HL-60/S4 treated with phorbol 12-myristate 13-acetate at 8.2 ng/mL for 4 days and 3 days (cell line): ENCODE measurements at regions not wholly inside any gene's neighbourhood (a gene's known extent, or its start where the extent isn't known, plus 50 kb on each side); places are given as distances from the start of the nearest gene placed in this dataset.
"Not testable (repeated sequence)": the region's sequence is repeated elsewhere in the genome, so short reads cannot be mapped to it uniquely, and the experiment has no call there.

ENCODE experiments used
- in situ Hi-C: fragments of 300-500 bp; cut with MboI; formaldehyde crosslinking; loops from 2 replicates; pipeline ENCODE4 v1.15.0; 2022; ENCODE audit warnings: low sequenced_read_pairs

DNA sequence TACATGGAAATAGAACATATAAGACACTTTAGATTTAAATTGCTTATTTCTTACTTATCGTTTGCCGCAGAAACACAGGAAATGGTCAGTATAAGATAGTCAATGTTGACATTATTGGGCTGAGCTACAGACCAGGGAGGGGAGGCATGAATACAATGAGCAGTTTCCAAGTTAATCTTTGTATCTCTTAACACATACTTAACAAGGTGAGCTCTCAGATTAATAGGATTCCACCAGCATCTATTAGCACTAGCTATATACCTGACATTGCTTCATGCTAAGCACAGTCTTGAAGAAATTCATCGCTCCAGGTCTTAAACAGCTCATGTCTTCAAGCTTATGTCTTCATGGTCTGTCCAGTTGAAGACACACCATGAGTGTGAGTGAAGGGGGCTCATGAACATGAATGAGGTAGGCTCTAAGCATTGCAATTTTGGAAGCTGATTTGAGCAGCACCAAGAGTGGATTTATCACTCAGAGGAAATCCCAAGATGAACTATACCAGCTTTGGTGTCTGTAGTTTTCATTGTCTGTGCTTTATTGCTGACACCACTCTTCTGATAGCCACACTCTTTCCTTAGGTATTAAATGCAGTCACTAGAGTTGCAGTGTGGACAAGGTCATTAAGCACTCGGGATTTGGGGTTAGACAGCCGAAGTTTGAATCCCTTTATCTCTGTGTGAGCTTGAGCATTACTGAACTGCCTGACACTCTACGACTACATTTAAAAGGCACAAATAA, 359.3 kb upstream of the EPHA4 start:
- in situ Hi-C loops, result no loop called here

DNA sequence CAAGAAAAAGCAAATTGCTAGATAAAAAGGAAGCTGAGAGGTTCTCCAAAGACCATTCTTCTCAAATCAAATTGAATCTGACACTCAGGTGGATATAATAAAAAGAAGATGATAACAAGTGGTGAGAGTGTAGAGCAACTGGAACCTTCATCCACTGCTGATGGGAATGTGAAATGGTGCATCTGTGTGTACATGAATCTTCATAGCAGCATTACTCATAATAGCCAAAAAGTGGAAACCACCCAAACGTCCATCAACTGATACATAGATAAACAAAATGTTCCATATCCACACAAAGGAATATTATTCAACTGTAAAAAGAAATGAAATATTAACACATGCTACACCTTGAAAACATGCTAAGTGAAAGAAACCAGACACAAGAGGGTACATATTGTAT, 357.2 kb upstream of the EPHA4 start:
- in situ Hi-C loops, result no loop called here

DNA sequence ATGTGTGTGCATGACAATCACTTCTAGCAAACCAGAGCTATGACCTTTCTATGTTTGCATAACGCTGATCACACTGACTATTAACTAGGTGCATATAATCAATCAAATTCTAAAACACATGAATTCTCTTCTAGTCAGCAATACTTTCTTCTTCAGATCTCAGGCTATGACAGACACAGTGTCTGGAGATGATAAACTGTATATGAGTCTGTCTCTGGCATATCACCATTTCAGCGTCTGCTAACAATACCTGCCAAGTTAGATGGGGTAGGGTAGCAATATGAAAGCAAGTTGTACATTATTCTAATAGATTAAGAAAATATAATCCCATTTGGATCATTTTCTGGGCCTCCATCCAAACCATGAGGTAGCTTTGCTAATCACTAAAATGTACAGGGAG, 354.2 kb upstream of the EPHA4 start:
- in situ Hi-C loops, result no loop called here

DNA sequence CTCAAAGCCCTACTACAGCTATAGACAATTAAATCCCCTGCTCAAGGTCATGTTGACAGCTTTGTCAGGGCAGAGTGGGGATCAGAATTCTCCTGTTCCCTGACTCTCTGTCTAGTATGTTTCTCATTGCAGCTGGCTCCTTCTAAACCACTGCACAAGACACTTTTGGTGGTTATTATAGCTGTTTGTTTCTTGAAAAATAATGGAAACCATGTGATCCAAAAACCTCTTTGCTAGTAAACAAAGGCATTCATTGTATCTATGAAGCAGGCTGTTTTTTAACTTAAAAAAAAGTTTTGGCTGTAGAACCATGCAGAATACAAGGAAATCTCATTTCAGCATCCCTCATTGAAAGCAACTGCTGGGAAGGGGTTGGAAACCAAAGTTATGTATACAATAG, 352.5 kb upstream of the EPHA4 start:
- in situ Hi-C loops, result no loop called here

DNA sequence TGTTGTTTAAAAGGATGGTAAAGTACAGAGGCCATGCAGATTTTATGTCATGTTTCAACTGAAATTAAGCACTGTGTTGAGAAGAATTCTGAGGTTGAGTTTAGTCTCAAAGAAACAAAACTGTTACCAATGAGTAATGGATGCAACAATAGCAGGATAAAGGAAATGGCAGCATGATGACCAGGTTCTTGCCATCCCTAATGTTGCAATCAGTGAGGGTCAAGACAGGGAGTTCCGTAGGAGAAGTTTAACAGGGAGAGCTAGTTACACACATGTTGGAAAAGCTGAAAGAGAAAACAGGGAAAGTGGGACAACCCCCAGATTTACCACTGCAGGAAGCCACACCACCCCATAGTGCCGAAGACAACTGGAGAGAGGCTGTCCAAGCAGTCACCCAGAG, 343.8 kb upstream of the EPHA4 start:
- in situ Hi-C loops, result no loop called here

DNA sequence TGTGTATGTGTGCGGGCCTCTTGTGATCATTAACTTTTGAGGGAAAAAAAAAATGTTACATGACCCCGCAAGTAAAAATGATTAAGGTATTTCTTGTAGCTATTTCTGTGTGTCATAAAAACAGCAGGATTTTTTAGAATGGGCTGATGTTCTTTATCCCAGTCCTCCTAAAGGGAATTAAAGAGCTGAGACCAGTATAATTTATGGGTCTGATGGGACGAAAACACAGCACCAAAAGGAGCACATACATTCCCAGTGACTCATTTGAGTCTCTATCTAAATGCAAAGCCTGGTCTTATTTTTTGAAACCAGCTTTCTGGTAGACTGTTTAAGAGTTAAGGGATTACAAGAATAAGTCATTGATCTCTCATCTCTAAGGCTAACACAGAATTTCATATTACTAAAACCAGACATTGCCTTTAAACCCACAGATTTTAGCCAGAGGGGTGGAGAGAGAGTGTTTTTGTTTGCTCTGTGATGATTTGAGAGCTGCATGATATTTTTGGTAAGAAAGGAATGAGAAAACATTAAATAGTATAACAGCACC, 342.3 kb upstream of the EPHA4 start:
- in situ Hi-C loops, result no loop called here

DNA sequence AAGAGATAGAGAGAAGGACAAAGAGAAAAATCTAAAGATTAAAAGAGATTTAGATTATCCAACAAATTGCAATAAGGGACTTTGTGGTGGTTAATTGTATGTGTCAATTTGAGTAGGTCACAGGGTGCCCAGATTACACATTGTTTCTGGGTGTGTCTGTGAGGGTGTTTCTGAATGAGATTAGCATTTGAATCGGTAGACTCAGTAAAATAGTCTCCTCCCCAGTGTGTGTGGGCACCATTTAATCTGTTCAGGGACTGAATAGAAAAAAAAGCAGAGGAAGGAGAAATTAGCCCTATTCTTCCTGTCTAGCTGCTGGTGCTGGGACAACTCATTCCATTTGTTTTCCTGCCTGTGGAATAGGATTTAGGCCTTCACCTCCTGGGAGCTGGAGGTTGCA, 339.8 kb upstream of the EPHA4 start:
- in situ Hi-C loops, result no loop called here

DNA sequence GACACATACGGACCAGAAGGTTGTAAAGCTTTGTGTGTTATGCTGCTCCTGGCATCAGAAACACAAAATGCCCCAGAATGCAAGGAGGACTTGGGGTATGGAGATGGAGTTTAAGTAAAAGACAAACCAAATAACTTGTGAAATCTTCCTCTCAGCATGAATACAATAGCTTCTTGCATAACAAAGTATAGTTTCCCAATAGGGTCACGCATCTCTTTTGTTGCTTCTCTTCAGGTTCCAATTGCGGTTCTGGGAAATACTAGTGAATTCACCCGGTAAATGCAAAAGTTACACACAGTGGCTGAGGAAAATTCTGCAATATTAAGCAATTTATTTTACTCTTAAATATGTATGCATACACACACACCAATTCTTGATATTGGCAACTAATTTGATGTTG, 339.2 kb upstream of the EPHA4 start:
- in situ Hi-C loops, result no loop called here

DNA sequence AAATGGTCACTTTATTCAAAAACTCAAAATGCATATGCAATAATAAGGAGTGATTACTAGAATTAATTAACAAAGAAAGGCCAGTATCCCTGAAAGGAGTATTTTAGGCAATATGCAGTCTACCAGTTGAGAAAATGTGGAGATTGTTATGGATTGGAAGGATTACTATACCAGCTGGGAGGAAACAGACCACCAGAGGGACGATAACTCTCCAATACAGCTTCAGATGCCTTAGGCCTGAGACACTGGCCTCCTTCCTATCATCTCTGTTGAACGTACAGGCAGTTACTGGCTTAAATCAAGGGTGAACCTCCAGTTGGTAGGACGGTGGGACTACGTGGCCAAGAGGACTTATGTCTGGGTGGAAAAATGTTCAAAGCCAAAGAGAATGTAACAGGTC, 336.4 kb upstream of the EPHA4 start:
- in situ Hi-C loops, result no loop called here

DNA sequence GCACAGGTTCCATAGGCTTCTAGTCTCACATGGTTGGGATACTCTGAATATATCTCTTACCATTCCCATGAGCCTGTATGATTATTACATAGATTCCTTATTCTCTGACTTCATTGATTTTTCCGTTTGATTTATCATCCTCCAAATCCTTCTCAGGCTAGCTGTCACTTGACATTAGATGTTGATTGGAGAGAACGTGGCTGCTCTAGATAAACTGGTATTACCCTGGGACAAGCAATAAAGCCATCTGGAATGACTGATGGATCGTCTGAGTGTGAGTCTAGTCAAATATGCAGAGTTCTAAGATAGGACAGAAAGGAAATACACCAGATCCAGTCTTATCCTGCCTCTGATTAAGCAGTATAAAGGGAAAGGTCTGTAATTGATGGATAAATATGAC, 325.6 kb upstream of the EPHA4 start:
- in situ Hi-C loops, result no loop called here

DNA sequence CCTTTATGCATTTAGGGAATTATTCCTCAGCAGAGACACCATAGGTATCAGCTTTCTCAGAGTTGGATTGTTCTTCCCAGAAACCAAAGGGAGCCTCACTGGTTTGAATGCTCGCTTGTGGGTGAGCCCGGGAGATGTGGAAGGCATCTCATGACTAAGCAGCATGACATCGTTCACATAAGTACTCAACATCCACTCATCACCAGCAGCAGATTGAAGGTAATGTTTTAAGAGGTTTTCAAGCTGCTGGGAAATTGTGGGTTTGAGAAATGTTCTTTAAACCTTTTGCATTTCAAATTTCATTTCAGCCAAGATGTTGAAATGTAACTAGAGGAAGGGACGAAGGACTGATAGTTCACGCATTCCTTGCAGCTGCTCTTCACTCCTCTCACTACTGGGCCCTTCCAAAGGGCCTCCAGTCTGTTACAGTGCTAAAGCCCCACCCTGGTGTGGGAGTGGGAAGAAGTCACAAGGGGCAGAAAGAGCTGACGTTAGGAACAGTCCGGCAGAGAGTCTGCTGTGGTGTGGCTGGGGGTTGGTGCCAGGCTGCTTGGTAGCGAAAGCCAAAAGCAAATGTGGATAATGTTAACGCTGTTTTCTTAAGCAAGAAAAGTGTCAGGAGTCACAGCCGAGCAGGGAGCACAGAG, 324.5 kb upstream of the EPHA4 start:
- in situ Hi-C loops, result no loop called here

DNA sequence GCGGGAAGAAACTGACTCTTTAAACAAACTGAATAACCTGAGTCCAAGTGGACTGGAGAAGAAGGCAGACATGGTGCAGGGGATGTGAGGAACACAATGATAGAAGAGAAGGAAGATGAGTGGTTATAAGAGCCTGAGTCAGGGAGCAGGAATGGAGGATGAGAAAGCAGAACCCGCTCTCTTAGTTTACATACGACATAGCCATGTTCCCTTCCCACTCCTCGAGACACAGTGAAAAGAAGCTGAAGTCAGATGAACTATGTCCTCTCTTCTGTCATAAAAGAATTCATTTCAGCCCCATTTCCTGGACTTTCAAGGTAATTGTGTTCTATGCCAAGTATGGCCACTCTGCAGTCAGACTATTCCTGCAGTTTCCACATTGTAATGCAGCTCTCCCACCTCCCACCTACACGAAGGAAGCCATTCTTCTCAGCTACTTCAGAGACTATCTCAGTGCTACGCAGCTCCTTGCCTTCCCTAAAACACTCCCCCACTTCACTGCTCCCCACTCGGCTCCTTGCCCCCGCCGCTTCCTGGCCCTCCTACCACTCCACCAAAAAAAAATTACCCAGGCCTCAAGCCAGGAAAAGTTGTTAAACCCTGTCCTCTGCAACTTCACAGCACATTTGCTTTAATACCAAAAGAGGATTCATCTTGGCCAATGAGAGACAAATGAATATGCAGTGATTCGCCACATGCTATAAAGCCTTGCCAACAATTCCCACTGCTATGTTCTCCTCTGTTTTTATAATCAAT, 323.4 kb upstream of the EPHA4 start:
- in situ Hi-C loops, result no loop called here

DNA sequence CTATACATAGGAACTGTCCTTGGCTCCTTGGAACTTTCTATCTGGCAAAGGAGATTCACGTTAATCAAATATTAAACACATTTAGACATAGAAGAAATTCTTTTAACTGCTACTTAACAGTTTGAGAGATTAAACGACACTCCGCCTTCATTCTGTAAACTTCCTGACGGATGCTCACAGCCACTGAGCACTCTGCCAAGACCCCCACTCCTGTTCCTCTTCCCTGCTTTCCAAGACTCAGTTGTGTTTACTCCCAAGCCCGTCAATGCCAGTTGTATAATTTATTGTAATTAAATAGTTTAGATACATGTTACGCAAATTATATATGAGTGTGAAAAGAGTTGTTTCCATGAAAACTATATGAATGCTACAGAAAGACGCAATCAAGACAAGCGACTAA, 321.4 kb upstream of the EPHA4 start:
- in situ Hi-C loops, result no loop called here

DNA sequence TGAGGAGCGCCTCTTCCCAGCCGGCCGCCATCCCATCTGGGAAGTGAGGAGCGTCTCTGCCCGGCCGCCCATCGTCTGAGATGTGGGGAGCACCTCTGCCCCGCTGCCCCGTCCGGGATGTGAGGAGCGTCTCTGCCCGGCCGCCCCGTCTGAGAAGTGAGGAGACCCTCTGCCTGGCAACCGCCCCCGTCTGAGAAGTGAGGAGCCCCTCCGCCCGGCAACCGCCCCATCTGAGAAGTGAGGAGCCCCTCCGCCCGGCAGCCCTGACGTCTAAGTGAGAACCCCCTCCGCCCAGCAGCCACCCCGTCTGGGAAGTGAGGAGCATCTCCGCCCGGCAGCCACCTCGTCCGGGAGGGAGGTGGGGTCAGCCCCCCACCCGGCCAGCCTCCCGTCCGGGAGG, 319.9 kb upstream of the EPHA4 start:
- in situ Hi-C loops, result not testable (repeated sequence)

DNA sequence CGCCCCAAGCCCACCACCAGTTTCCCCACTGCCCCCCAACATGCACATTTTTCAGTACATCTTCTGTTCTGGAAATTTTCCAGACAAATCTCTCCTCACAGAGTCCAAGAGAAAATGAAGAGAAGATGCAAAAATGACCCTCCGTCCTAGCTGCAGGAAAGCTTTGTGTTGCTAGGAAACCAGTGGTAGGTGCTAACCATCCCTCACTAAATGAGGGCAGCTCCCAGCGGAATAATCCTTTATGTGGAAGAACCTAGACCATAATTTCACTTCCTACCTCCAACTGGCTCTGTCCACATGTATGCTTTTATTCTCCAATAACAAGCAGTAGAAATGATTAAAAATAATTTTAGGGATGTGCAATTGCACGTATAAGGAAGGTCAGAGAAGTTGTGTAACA, 311.9 kb upstream of the EPHA4 start:
- in situ Hi-C loops, result no loop called here

DNA sequence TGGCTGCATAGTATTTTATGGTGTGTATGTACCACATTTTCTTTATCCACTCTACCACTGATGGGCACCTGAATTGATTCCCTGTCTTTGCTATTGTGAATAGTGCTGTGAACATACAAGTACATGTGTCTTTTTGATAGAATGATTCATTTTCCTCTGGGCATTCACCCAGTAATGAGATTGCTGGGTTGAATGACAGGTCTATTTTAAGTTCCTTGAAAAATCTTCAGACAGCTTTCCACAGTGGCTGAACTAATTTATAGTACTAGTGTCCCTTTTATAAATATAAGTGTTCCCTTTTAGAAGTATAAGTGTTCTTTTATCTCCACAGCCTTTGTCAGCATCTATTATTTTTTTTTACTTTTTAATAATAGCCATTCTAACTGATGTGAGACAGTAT, 303.9 kb upstream of the EPHA4 start:
- in situ Hi-C loops, result no loop called here

DNA sequence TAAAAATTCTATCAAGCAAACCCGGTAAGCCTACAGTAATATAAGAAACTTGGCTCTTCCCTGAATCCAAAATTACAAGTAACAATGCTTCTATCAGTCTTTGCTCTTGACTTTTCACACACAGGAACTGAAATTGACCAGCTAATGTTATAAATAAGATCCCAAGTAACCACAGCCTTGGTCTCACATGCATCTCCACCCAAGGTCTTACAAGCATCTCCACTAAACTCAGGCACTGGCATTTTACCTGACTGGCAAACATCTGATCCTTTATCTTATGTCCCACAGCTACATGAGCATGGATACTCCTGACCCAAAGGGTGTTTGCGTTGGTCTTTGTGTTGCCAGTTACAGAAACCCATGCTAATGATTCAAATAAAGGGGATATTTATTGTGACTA, 302.3 kb upstream of the EPHA4 start:
- in situ Hi-C loops, result no loop called here

DNA sequence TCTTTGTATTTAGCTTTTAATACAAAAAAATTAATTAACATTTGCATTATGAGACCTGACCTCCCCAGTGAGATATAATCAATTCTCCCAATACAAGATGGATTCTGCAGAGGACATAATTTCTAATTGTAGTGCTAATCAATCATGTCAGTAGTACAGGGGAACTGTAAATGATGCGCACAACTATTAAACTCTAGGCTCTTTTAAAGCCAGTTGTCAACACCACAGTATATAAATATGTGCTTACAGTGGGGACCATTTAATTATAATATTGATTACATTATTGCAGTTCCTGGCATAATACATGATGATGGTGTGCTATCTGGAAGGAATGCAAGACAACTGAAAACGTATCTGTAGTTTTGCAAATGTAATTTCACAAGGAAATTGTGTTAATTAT, 285.6 kb upstream of the EPHA4 start:
- in situ Hi-C loops, result no loop called here

DNA sequence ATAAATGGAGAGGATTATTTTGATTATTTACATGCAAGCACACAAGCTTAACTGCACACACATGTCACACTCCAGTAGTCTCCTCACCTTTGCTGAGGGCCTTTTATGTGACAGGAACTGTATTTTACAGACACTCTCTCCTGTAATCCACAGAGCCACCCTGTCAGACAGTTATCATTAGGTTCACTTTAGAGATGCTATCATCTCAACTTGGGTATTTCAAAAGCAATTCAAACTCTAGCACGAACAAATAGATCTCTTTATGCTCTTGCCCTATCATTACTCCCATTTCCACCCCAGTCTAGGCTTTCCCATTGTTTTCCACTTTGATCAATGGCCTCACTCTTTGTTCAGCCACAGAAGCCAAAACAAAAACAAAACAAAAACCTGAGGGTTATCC, 281.2 kb upstream of the EPHA4 start:
- in situ Hi-C loops, result no loop called here

DNA sequence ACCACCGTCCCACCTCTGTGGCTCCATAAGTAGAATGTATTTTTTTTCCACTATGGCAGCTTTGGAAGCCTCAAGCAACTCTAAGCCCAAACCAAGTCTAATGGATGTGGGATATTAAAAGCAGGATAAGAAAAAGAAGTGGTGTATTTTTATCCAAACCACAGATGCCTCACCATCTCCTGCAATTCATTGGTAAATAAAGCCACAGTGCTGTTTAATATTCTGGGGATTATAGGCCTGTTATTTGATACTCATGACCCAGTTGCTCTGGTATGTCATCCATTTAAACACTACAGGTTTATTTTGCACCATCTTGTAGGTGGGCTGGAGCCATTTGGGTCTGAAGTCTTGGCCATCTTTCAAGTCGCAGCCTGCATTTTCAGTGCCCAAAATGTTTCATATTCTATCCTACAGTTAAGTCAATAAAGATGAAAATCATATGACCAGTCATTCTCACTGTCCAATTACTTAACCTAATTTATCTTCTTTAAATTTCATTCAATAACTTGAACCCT, 279.5 kb upstream of the EPHA4 start:
- in situ Hi-C loops, result no loop called here

DNA sequence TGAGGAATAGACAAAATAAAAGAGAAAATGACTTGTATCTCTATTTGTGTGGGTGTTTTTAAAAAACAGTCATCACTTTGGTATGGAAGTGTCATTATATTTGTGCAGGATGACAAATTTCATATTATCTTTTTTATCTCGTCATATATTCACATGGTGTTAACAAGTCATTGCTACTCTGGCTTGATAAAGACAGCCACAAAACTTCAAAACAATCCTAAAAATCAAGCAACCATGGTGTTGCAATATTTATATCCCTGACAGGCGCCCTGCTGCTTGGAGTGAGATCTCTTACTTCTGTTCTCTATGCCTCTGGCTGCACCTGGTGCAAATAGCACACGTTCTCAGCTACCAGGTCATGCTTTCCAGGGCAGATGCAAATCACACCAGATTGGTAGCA, 278.0 kb upstream of the EPHA4 start:
- in situ Hi-C loops, result no loop called here

DNA sequence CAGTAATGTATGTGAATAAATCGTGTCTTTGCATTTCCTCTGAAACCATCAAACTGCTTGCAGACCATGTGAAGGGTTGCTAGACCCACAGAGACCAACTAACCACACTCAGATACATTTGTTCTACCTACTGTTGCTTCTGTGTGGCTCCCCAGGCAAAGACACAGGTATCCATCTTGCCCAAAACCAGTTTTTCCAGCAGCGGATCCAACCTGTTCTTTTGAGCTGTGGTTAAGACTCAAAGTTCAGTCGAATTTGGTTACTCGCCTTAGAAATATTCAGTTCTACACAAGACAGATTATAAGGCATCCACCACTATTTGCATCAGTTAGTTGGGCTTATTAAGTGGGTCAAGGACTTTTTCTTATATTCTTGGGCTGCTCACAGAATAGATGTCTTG, 276.2 kb upstream of the EPHA4 start:
- in situ Hi-C loops, result no loop called here
